ENCODE measurements at regions not wholly inside any gene's neighbourhood (a gene's known extent, or its start where the extent isn't known, plus 50 kb on each side); places are given as distances from the start of the nearest gene placed in this dataset.

- CTCF ChIA-PET: no interaction called here
- TF ChIP-seq TEAD4 (IDR thresholded peaks at IDR 0.05; ENCODE audit: borderline replicate concordance, insufficient read depth) (no peak), TCF12 (IDR thresholded peaks at IDR 0.05) (no peak), NRF1 (IDR thresholded peaks at IDR 0.05; ENCODE audit: low read depth, low read length) (no peak), MXI1 (IDR thresholded peaks at IDR 0.05; ENCODE audit: low read depth, low read length) (no peak), TAF1 (IDR thresholded peaks at IDR 0.05; ENCODE audit: borderline replicate concordance, low read depth, low read length) (no peak), GATA2 (CRISPR knock-in tag; IDR thresholded peaks at IDR 0.05) (no peak), EZH2phosphoT487 (IDR thresholded peaks at IDR 0.05; ENCODE audit: borderline replicate concordance, low read depth) (no peak)
- TF ChIP-seq, protein P1, sequence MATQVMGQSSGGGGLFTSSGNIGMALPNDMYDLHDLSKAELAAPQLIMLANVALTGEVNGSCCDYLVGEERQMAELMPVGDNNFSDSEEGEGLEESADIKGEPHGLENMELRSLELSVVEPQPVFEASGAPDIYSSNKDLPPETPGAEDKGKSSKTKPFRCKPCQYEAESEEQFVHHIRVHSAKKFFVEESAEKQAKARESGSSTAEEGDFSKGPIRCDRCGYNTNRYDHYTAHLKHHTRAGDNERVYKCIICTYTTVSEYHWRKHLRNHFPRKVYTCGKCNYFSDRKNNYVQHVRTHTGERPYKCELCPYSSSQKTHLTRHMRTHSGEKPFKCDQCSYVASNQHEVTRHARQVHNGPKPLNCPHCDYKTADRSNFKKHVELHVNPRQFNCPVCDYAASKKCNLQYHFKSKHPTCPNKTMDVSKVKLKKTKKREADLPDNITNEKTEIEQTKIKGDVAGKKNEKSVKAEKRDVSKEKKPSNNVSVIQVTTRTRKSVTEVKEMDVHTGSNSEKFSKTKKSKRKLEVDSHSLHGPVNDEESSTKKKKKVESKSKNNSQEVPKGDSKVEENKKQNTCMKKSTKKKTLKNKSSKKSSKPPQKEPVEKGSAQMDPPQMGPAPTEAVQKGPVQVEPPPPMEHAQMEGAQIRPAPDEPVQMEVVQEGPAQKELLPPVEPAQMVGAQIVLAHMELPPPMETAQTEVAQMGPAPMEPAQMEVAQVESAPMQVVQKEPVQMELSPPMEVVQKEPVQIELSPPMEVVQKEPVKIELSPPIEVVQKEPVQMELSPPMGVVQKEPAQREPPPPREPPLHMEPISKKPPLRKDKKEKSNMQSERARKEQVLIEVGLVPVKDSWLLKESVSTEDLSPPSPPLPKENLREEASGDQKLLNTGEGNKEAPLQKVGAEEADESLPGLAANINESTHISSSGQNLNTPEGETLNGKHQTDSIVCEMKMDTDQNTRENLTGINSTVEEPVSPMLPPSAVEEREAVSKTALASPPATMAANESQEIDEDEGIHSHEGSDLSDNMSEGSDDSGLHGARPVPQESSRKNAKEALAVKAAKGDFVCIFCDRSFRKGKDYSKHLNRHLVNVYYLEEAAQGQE (IDR thresholded peaks at IDR 0.05; ENCODE audit: low read depth, low read length): no peak
- no peaks in the 10 kb centered on the region for H3K9me2 ChIP-seq
Observed at GRCh38 chr5:57586649-57587048, 104.0 kb upstream of the ACTBL2 start.

DNA sequence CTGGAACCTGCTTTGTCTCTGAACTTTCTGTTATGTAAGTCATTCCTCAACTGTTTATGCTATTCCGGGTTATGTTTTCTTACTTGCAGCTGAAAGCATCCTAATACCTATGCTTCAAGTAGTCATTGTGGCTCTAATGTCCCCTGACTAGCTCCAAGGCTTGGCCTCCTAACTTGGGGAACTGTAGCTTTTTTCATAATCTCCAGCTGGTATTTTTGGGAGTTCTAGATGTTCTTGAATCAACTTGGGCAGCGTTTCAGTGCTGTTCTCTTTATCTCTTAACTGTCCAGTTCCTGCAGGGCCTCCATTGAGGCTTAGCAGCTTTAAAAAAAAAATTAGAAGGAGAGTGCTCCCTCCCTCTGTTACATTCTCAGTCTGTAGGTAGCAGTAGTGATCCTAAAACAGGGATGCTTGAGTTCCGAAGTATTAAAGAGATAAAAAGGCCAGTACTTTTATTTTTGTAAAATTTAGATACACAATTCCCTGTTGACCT is 100.0 kb upstream of the ACTBL2 start:
- Histone ChIP-seq H2AFZ (ENCODE audit: low read depth) (no peak overlapping the region), H4K20me1 (ENCODE audit: insufficient read depth) (no peaks in the 10 kb centered on the region), H3K4me1 (ENCODE audit: control insufficient read depth in 1 of 2, insufficient read depth in 2 of 2, low read depth in 1 of 2, low read length in 1 of 2) (no peaks in the 10 kb centered on the region), H3F3A (replicated peaks; ENCODE audit: insufficient read depth) (peaks cover 6% of the 10 kb centered on the region), H3K27me3 (ENCODE audit: insufficient read depth) (no peaks in the 10 kb centered on the region), H3K9me3 (no peaks in the 10 kb centered on the region), H3K9ac (no peak overlapping the region), H3K36me3 (replicated peaks in 1 of 2; ENCODE audit: control insufficient read depth in 1 of 2, insufficient read depth in 2 of 2, low read length in 1 of 2) (no peaks in the 10 kb centered on the region), H3K79me2 (ENCODE audit: insufficient read depth) (no peaks in the 10 kb centered on the region), H3K27ac (ENCODE audit: low read depth in 2 of 2, low read length in 1 of 2) (no peak overlapping the region), H3K9me2 (no peaks in the 10 kb centered on the region), H3K4me3 (ENCODE audit: low read depth in 2 of 2, low read length in 1 of 2) (no peak overlapping the region), H3K4me2 (no peak overlapping the region)
- WGBS (ENCODE audit: low lambda C conversion rate): 63% methylated on average over 3 of the region's 3 CpGs
- ChIA-PET POLR2A (no interaction called here), CTCF (no interaction called here)
- DNase-seq: no peak
- TF ChIP-seq, protein P1 (IDR thresholded peaks at IDR 0.05; ENCODE audit: low read depth, low read length): no peak
- TF ChIP-seq MXI1 (IDR thresholded peaks at IDR 0.05; ENCODE audit: low read depth, low read length) (no peak), GATA2 (CRISPR knock-in tag; IDR thresholded peaks at IDR 0.05) (no peak), TEAD4 (IDR thresholded peaks at IDR 0.05; ENCODE audit: borderline replicate concordance, insufficient read depth) (no peak), POLR2AphosphoS5 (IDR thresholded peaks at IDR 0.05; ENCODE audit: low read depth, low read length) (no peak), NRF1 (IDR thresholded peaks at IDR 0.05; ENCODE audit: low read depth, low read length) (no peak), NFIC (IDR thresholded peaks at IDR 0.05; ENCODE audit: borderline replicate concordance) (no peak), FOXJ3 (CRISPR knock-in tag; IDR thresholded peaks at IDR 0.05) (no peak), FOXM1 (IDR thresholded peaks at IDR 0.05; ENCODE audit: low read depth) (no peak), USF2 (IDR thresholded peaks at IDR 0.05; ENCODE audit: borderline replicate concordance, low read depth, low read length) (no peak), TCF12 (IDR thresholded peaks at IDR 0.05) (no peak), RXRA (IDR thresholded peaks at IDR 0.05; ENCODE audit: borderline replicate concordance, low read depth) (no peak), RFX5 (IDR thresholded peaks at IDR 0.05; ENCODE audit: low read length) (no peak), GABPA (IDR thresholded peaks at IDR 0.05; ENCODE audit: low read depth) (no peak), IRF3 (IDR thresholded peaks at IDR 0.05; ENCODE audit: low read depth, low read length) (no peak), RAD21 (IDR thresholded peaks at IDR 0.05; ENCODE audit: low read length) (no peak), JUND (IDR thresholded peaks at IDR 0.05) (no peak)

More at GRCh38 chr5:57586649-57587048, 104.0 kb upstream of the ACTBL2 start:
- Histone ChIP-seq H3K27ac (ENCODE audit: low read depth in 2 of 2, low read length in 1 of 2) (peak overlapping the region in 1 of 2 experiments; percentile 17; a peak in 1 of 4 replicates), H3K4me1 (ENCODE audit: control insufficient read depth in 1 of 2, insufficient read depth in 2 of 2, low read depth in 1 of 2, low read length in 1 of 2) (no peaks in the 10 kb centered on the region), H3K4me3 (ENCODE audit: low read depth in 2 of 2, low read length in 1 of 2) (no peak overlapping the region), H3F3A (replicated peaks; ENCODE audit: insufficient read depth) (peaks cover 6% of the 10 kb centered on the region), H3K9me3 (no peaks in the 10 kb centered on the region), H4K20me1 (ENCODE audit: insufficient read depth) (no peaks in the 10 kb centered on the region), H3K27me3 (ENCODE audit: insufficient read depth) (no peaks in the 10 kb centered on the region), H2AFZ (ENCODE audit: low read depth) (no peak overlapping the region), H3K4me2 (no peak overlapping the region), H3K79me2 (ENCODE audit: insufficient read depth) (no peaks in the 10 kb centered on the region), H3K9ac (no peak overlapping the region), H3K36me3 (replicated peaks in 1 of 2; ENCODE audit: control insufficient read depth in 1 of 2, insufficient read depth in 2 of 2, low read length in 1 of 2) (no peaks in the 10 kb centered on the region)
- POLR2A ChIA-PET: no interaction called here
- WGBS (ENCODE audit: low lambda C conversion rate): 93% methylated on average over 1 of the region's 1 CpG
- DNase-seq: no peak
